Activated CD4-positive, alpha-beta T cell treated with anti-CD3 and anti-CD28 coated beads, Interleukin-2, Interleukin-4, amounts not matched to agents 100 ng/mL and 50 ng/mL, durations not matched to agents 16 hours and 8 hours (primary cell): ENCODE measurements at regions not wholly inside any gene's neighbourhood (a gene's known extent, or its start where the extent isn't known, plus 50 kb on each side); places are given as distances from the start of the nearest gene placed in this dataset.
"Not testable (repeated sequence)": the region's sequence is repeated elsewhere in the genome, so short reads cannot be mapped to it uniquely, and the experiment has no call there.

Experiments
- DNase-seq: peaks from one replicate; pipeline ENCODE4 v3.0.0-alpha.2; 2020; ENCODE audit warnings: low spot score

GRCh38 chr14:49946320-49947141, 53.6 kb downstream of the ARF6 start:
- DNase-seq, result peak; percentile 63

GRCh38 chr14:49947506-49947905, 54.6 kb downstream of the ARF6 start:
- no peak for DNase-seq

GRCh38 chr14:49950275-49951228, 57.7 kb downstream of the ARF6 start:
- no peak for DNase-seq

- DNase-seq, result no peak
Observed at GRCh38 chr14:49951229-49951607, 58.3 kb downstream of the ARF6 start.

- DNase-seq, result no peak
Observed at GRCh38 chr14:49951691-49952345, 58.9 kb downstream of the ARF6 start.

- no peak for DNase-seq
Observed at GRCh38 chr14:49953196-49953595, 60.3 kb downstream of the ARF6 start.

- DNase-seq, result no peak
Observed at GRCh38 chr14:49954171-49954631, 61.3 kb downstream of the ARF6 start.

GRCh38 chr14:49955024-49955423, 62.1 kb downstream of the ARF6 start:
- no peak for DNase-seq

GRCh38 chr14:49957089-49957852, 64.4 kb downstream of the ARF6 start:
- DNase-seq, result no peak

GRCh38 chr14:49959822-49960408, 67.0 kb downstream of the ARF6 start:
- peak; percentile 42 for DNase-seq

- no peak for DNase-seq
Observed at GRCh38 chr14:49960453-49960852, 67.6 kb downstream of the ARF6 start.

- no peak for DNase-seq
Observed at GRCh38 chr14:49961270-49962222, 68.7 kb downstream of the ARF6 start.

GRCh38 chr14:49962621-49963020, 69.7 kb downstream of the ARF6 start:
- peak; percentile 53 for DNase-seq

GRCh38 chr14:49965068-49965651, 72.3 kb downstream of the ARF6 start:
- DNase-seq, result not testable (repeated sequence)

- DNase-seq, result no peak
Observed at GRCh38 chr14:49966304-49966809, 73.5 kb downstream of the ARF6 start.

- DNase-seq, result no peak
Observed at GRCh38 chr14:49966971-49967630, 74.2 kb downstream of the ARF6 start.

- no peak for DNase-seq
Observed at GRCh38 chr14:49969961-49970360, 77.1 kb downstream of the ARF6 start.

- peak; percentile 47 for DNase-seq
Observed at GRCh38 chr14:49970474-49971147, 77.7 kb downstream of the ARF6 start.
